SHP77 (cell line): ENCODE measurements at regions not wholly inside any gene's neighbourhood (a gene's known extent, or its start where the extent isn't known, plus 50 kb on each side); places are given as distances from the start of the nearest gene placed in this dataset.

Experiments
- DNase-seq, 2 experiments: peaks; one replicate each; lab custom pipeline; 2025; lab: John Stamatoyannopoulos, UW

- DNase-seq: no peak
Observed at GRCh38 chr12:30019366-30020140, 235.8 kb upstream of the TMTC1 start.

GRCh38 chr12:30016540-30017055, 232.9 kb upstream of the TMTC1 start:
- DNase-seq: no peak

- no peak for DNase-seq
Observed at GRCh38 chr12:30015631-30016337, 232.0 kb upstream of the TMTC1 start.

GRCh38 chr12:30014991-30015390, 231.2 kb upstream of the TMTC1 start:
- no peak for DNase-seq

- DNase-seq: no peak
Observed at GRCh38 chr12:30012816-30013450, 229.2 kb upstream of the TMTC1 start.

GRCh38 chr12:30010071-30011052, 226.6 kb upstream of the TMTC1 start:
- DNase-seq: no peak

- no peak for DNase-seq
Observed at GRCh38 chr12:30006021-30006420, 222.3 kb upstream of the TMTC1 start.

- DNase-seq: no peak
Observed at GRCh38 chr12:30003321-30003720, 219.6 kb upstream of the TMTC1 start.

- DNase-seq: no peak
Observed at GRCh38 chr12:30002677-30003076, 218.9 kb upstream of the TMTC1 start.

- DNase-seq: no peak
Observed at GRCh38 chr12:30000401-30000800, 216.7 kb upstream of the TMTC1 start.

- no peak for DNase-seq
Observed at GRCh38 chr12:29996993-29997392, 213.3 kb upstream of the TMTC1 start.

- no peak for DNase-seq
Observed at GRCh38 chr12:29992366-29992765, 208.6 kb upstream of the TMTC1 start.

- DNase-seq: no peak
Observed at GRCh38 chr12:29991924-29992323, 208.2 kb upstream of the TMTC1 start.

- no peak for DNase-seq
Observed at GRCh38 chr12:29990971-29991370, 207.2 kb upstream of the TMTC1 start.

GRCh38 chr12:29983851-29984250, 200.1 kb upstream of the TMTC1 start:
- DNase-seq: no peak

- no peak for DNase-seq
Observed at GRCh38 chr12:29980304-29980703, 196.6 kb upstream of the TMTC1 start.

GRCh38 chr12:29971446-29971845, 187.7 kb upstream of the TMTC1 start:
- DNase-seq: no peak

- no peak for DNase-seq
Observed at GRCh38 chr12:29970501-29970900, 186.8 kb upstream of the TMTC1 start.

GRCh38 chr12:29962276-29963035, 178.7 kb upstream of the TMTC1 start:
- no peak for DNase-seq

- no peak for DNase-seq
Observed at GRCh38 chr12:29961231-29961630, 177.5 kb upstream of the TMTC1 start.

- DNase-seq: no peak
Observed at GRCh38 chr12:29960122-29960521, 176.4 kb upstream of the TMTC1 start.
